ENCODE measurements at regions not wholly inside any gene's neighbourhood (a gene's known extent, or its start where the extent isn't known, plus 50 kb on each side); places are given as distances from the start of the nearest gene placed in this dataset.

- no peak overlapping the region for H3K4me3 ChIP-seq (ENCODE audit: control insufficient read depth, low read depth, low read length)
- no peak for TF ChIP-seq CTCF (conservative IDR thresholded peaks at IDR 0.05; ENCODE audit: control insufficient read depth, insufficient read depth, low read depth, low read length)
Observed at GRCh38 chr5:102660111-102660510, 95.0 kb upstream of the PAM start.

GRCh38 chr5:102663749-102664530 lies 91.2 kb upstream of the PAM start:
- peak; percentile 14 for DNase-seq (ENCODE audit: low read depth)

More at GRCh38 chr5:102660111-102660510, 95.0 kb upstream of the PAM start:
- DNase-seq (ENCODE audit: low read depth): no peak

GRCh38 chr5:102664616-102665335 lies 90.3 kb upstream of the PAM start:
- no peak for DNase-seq (ENCODE audit: low read depth)
- TF ChIP-seq CTCF (conservative IDR thresholded peaks at IDR 0.05; ENCODE audit: control insufficient read depth, insufficient read depth, low read depth, low read length): no peak
- H3K4me3 ChIP-seq (ENCODE audit: control insufficient read depth, low read depth, low read length): no peak overlapping the region

More at GRCh38 chr5:102663749-102664530, 91.2 kb upstream of the PAM start:
- H3K4me3 ChIP-seq (ENCODE audit: control insufficient read depth, low read depth, low read length): no peak overlapping the region
- no peak for TF ChIP-seq CTCF (conservative IDR thresholded peaks at IDR 0.05; ENCODE audit: control insufficient read depth, insufficient read depth, low read depth, low read length)

GRCh38 chr5:102666164-102666946 lies 88.8 kb upstream of the PAM start:
- TF ChIP-seq CTCF (conservative IDR thresholded peaks at IDR 0.05; ENCODE audit: control insufficient read depth, insufficient read depth, low read depth, low read length): no peak
- peak; percentile 42 for DNase-seq (ENCODE audit: low read depth)
- H3K4me3 ChIP-seq (ENCODE audit: control insufficient read depth, low read depth, low read length): no peak overlapping the region

- no peak for DNase-seq (ENCODE audit: low read depth)
- TF ChIP-seq CTCF (conservative IDR thresholded peaks at IDR 0.05; ENCODE audit: control insufficient read depth, insufficient read depth, low read depth, low read length): no peak
- H3K4me3 ChIP-seq (ENCODE audit: control insufficient read depth, low read depth, low read length): no peak overlapping the region
Observed at GRCh38 chr5:102668220-102668932, 86.7 kb upstream of the PAM start.
